Sigmoid colon (tissue), 4 donors: ENCODE measurements at regions not wholly inside any gene's neighbourhood (a gene's known extent, or its start where the extent isn't known, plus 50 kb on each side); places are given as distances from the start of the nearest gene placed in this dataset.

Experiments
- POLR2A ChIP-seq, 2 donors: fragments of 450-650 bp; IDR thresholded peaks; one replicate each; pipeline ENCODE4 v1.6.1; 2016; ENCODE audit warnings: antibody characterized with exemption in 2 of 2, mild to moderate bottlenecking in 2 of 2, moderate library complexity in 2 of 2
- POLR2AphosphoS5 ChIP-seq, 4 donors: sonication (generic); formaldehyde crosslinking; IDR thresholded peaks; one replicate each; pipeline ENCODE4 v1.6.1; 2017; ENCODE audit warnings: antibody characterized with exemption in 4 of 4
- TF ChIP-seq, protein P1 (sequence below), 4 experiments: fragments of 450-650 bp in 3 of 4; fragments of 200-600 bp in 1 of 4; IDR thresholded peaks; one replicate each; pipeline ENCODE4 v1.5.1; 2016 to 2019; ENCODE audit warnings: antibody characterized with exemption in 4 of 4, mild to moderate bottlenecking in 3 of 4, moderate library complexity in 2 of 4

DNA sequence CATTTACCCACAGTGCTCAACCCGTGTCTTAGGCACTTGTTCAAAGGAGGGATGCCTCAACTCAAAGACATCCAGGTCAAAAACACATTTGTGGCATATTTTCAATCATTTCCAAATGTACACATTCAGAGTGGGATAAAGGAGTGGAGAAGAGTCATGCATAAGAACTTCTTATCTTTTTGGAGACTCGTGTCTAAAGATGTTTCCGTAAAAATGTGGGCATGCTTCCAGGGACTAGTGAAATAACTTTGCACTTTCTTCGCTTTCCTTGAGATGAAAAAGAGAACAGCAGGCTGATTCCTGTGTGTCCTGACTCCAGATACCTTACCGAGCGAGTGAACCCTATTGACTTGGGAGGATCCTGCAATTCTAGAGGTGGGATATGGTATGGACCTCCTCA is 256.6 kb upstream of the KCNJ16 start:
- TF ChIP-seq POLR2A (IDR thresholded peaks at IDR 0.05) (no peak), POLR2AphosphoS5 (IDR thresholded peaks at IDR 0.05) (no peak)
- TF ChIP-seq, protein P1, sequence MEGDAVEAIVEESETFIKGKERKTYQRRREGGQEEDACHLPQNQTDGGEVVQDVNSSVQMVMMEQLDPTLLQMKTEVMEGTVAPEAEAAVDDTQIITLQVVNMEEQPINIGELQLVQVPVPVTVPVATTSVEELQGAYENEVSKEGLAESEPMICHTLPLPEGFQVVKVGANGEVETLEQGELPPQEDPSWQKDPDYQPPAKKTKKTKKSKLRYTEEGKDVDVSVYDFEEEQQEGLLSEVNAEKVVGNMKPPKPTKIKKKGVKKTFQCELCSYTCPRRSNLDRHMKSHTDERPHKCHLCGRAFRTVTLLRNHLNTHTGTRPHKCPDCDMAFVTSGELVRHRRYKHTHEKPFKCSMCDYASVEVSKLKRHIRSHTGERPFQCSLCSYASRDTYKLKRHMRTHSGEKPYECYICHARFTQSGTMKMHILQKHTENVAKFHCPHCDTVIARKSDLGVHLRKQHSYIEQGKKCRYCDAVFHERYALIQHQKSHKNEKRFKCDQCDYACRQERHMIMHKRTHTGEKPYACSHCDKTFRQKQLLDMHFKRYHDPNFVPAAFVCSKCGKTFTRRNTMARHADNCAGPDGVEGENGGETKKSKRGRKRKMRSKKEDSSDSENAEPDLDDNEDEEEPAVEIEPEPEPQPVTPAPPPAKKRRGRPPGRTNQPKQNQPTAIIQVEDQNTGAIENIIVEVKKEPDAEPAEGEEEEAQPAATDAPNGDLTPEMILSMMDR (IDR thresholded peaks at IDR 0.05): no peak
